ENCODE measurements at regions not wholly inside any gene's neighbourhood (a gene's known extent, or its start where the extent isn't known, plus 50 kb on each side); places are given as distances from the start of the nearest gene placed in this dataset.

GRCh38 chr6:54043360-54043759 lies 67.9 kb upstream of the MLIP start:
- H3K27ac ChIP-seq (ENCODE audit: low read length): no peak overlapping the region
- no peaks in the 10 kb centered on the region for H4K20me1 ChIP-seq (ENCODE audit: low read length)
- H3K4me3 ChIP-seq (ENCODE audit: low read length): no peak overlapping the region
- H3K4me1 ChIP-seq (ENCODE audit: insufficient read depth, low read length): no peaks in the 10 kb centered on the region
- H3K27me3 ChIP-seq (ENCODE audit: low read length): no peaks in the 10 kb centered on the region
- H3K9me3 ChIP-seq (ENCODE audit: low read length): no peaks in the 10 kb centered on the region
- no TSS peak for BruUV-seq (replicated peaks)
- intact Hi-C loops (cut with micrococcal nuclease): no loop called here
- no peaks in the 10 kb centered on the region for H3K9me2 ChIP-seq (replicated peaks; ENCODE audit: low read length)
- CTCF ChIA-PET: no interaction called here
- no peak overlapping the region for H3K4me2 ChIP-seq (ENCODE audit: low read length)
- POLR2A ChIA-PET (ENCODE audit: unreplicated experiment): no interaction called here
- H3K79me2 ChIP-seq (ENCODE audit: low read length): no peaks in the 10 kb centered on the region
- ATAC-seq: no peak
- DNase-seq: no peak
- no peak overlapping the region for H2AFZ ChIP-seq (ENCODE audit: low read length)
- H3K36me3 ChIP-seq (ENCODE audit: low read depth, low read length): no peaks in the 10 kb centered on the region
- TF ChIP-seq CTCF (conservative IDR thresholded peaks at IDR 0.05; ENCODE audit: low read depth, low read length): no peak
- TF ChIP-seq EZH2 (IDR thresholded peaks at IDR 0.05; ENCODE audit: low read length, unreplicated experiment): no peak
- no peak overlapping the region for H3K9ac ChIP-seq (ENCODE audit: low read length)
- no peaks in the 10 kb centered on the region for H3F3A ChIP-seq (ENCODE audit: low read length, unreplicated experiment)

- Histone ChIP-seq H3K9me2 (replicated peaks; ENCODE audit: low read length) (no peaks in the 10 kb centered on the region), H3F3A (ENCODE audit: low read length, unreplicated experiment) (no peaks in the 10 kb centered on the region), H3K9me3 (ENCODE audit: low read length) (no peaks in the 10 kb centered on the region), H3K79me2 (ENCODE audit: low read length) (no peaks in the 10 kb centered on the region), H3K27ac (ENCODE audit: low read length) (no peak overlapping the region), H3K36me3 (ENCODE audit: low read depth, low read length) (no peaks in the 10 kb centered on the region), H3K9ac (ENCODE audit: low read length) (no peak overlapping the region), H3K4me2 (ENCODE audit: low read length) (no peak overlapping the region), H3K4me3 (ENCODE audit: low read length) (no peak overlapping the region), H4K20me1 (ENCODE audit: low read length) (no peaks in the 10 kb centered on the region), H3K4me1 (ENCODE audit: insufficient read depth, low read length) (no peaks in the 10 kb centered on the region), H2AFZ (ENCODE audit: low read length) (no peak overlapping the region), H3K27me3 (ENCODE audit: low read length) (no peaks in the 10 kb centered on the region)
- ATAC-seq: no peak
- DNase-seq: no peak
- BruUV-seq (replicated peaks): no TSS peak
- ChIA-PET CTCF (no interaction called here), POLR2A (ENCODE audit: unreplicated experiment) (no interaction called here)
- TF ChIP-seq EZH2 (IDR thresholded peaks at IDR 0.05; ENCODE audit: low read length, unreplicated experiment): no peak
- TF ChIP-seq CTCF (conservative IDR thresholded peaks at IDR 0.05; ENCODE audit: low read depth, low read length): no peak
- TF ChIP-seq EZH2phosphoT487 (IDR thresholded peaks at IDR 0.05; ENCODE audit: borderline replicate concordance, low read length): no peak
- intact Hi-C loops (cut with micrococcal nuclease): no loop called here
Observed at GRCh38 chr6:54044059-54044458, 67.2 kb upstream of the MLIP start.

GRCh38 chr6:54048782-54049181 lies 62.5 kb upstream of the MLIP start:
- no peak for DNase-seq
- CTCF ChIA-PET: no interaction called here
- no peak overlapping the region for H3K9ac ChIP-seq (ENCODE audit: low read length)
- no peaks in the 10 kb centered on the region for H3K9me3 ChIP-seq (ENCODE audit: low read length)
- BruUV-seq (replicated peaks): no TSS peak
- H3K9me2 ChIP-seq (replicated peaks; ENCODE audit: low read length): no peaks in the 10 kb centered on the region
- peaks cover 4% of the 10 kb centered on the region for H3K4me1 ChIP-seq (ENCODE audit: insufficient read depth, low read length)
- no peak overlapping the region for H3K4me2 ChIP-seq (ENCODE audit: low read length)
- H3F3A ChIP-seq (ENCODE audit: low read length, unreplicated experiment): peaks cover 4% of the 10 kb centered on the region
- no peaks in the 10 kb centered on the region for H3K27me3 ChIP-seq (ENCODE audit: low read length)
- POLR2A ChIA-PET (ENCODE audit: unreplicated experiment): no interaction called here
- intact Hi-C loops (cut with micrococcal nuclease): no loop called here
- TF ChIP-seq CTCF (conservative IDR thresholded peaks at IDR 0.05; ENCODE audit: low read depth, low read length) (no peak), EZH2phosphoT487 (IDR thresholded peaks at IDR 0.05; ENCODE audit: borderline replicate concordance, low read length) (no peak), EZH2 (IDR thresholded peaks at IDR 0.05; ENCODE audit: low read length, unreplicated experiment) (no peak)
- no peaks in the 10 kb centered on the region for H3K36me3 ChIP-seq (ENCODE audit: low read depth, low read length)
- no peak overlapping the region for H2AFZ ChIP-seq (ENCODE audit: low read length)
- no peaks in the 10 kb centered on the region for H4K20me1 ChIP-seq (ENCODE audit: low read length)
- H3K79me2 ChIP-seq (ENCODE audit: low read length): no peaks in the 10 kb centered on the region
- no peak overlapping the region for H3K27ac ChIP-seq (ENCODE audit: low read length)
- ATAC-seq: no peak
- H3K4me3 ChIP-seq (ENCODE audit: low read length): no peak overlapping the region

Measured in PC-3 (cell line).